ENCODE measurements at regions not wholly inside any gene's neighbourhood (a gene's known extent, or its start where the extent isn't known, plus 50 kb on each side); places are given as distances from the start of the nearest gene placed in this dataset.

DNA sequence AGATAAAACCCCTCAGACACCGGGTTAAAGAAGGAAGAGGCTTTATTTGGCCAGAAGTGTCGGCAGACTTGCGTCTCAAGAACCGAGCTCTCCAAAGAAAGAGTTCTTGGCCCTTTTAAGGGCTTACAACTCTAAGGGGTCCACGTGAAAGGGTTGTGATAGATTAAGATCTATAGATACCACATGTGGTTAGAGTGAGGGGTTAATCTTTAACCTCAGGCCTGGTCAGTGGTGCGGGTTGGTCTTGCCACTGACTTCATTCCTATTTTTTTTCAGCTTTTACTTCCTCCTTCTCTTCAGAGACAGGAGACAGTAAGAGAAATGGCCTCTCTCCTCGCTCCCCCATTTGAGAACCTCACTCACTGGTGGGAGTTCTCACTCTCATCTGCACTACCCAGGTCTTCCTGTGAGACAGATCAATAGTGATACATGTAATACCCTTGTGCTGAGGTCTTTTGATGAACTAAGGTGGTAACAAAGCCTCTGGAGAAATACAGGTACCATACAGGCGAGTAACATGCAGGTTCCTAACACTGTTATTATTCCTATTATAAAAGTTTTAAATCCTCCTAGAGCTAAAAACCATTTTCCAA is 52.4 kb upstream of the COX7C start (continued):
- TF ChIP-seq, protein P1, sequence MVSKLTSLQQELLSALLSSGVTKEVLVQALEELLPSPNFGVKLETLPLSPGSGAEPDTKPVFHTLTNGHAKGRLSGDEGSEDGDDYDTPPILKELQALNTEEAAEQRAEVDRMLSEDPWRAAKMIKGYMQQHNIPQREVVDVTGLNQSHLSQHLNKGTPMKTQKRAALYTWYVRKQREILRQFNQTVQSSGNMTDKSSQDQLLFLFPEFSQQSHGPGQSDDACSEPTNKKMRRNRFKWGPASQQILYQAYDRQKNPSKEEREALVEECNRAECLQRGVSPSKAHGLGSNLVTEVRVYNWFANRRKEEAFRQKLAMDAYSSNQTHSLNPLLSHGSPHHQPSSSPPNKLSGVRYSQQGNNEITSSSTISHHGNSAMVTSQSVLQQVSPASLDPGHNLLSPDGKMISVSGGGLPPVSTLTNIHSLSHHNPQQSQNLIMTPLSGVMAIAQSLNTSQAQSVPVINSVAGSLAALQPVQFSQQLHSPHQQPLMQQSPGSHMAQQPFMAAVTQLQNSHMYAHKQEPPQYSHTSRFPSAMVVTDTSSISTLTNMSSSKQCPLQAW (CRISPR knock-in tag; IDR thresholded peaks at IDR 0.05) = peak; percentile 86
- TF ChIP-seq ZNF788 (CRISPR knock-in tag; IDR thresholded peaks at IDR 0.05; ENCODE audit: borderline replicate concordance) (no peak), ZNF616 (CRISPR knock-in tag; IDR thresholded peaks at IDR 0.05; ENCODE audit: low read depth) (no peak), HMG20A (CRISPR knock-in tag; IDR thresholded peaks at IDR 0.05; ENCODE audit: borderline replicate concordance) (peak; percentile 49; the same call in 1 of the 2 replicates), THAP11 (CRISPR knock-in tag; IDR thresholded peaks at IDR 0.05) (peak; percentile 23; the same call in 1 of the 2 replicates), ZMYM4 (CRISPR knock-in tag; IDR thresholded peaks at IDR 0.05) (peak; percentile 41; the same call in 1 of the 2 replicates)
- TF ChIP-seq, protein P2, sequence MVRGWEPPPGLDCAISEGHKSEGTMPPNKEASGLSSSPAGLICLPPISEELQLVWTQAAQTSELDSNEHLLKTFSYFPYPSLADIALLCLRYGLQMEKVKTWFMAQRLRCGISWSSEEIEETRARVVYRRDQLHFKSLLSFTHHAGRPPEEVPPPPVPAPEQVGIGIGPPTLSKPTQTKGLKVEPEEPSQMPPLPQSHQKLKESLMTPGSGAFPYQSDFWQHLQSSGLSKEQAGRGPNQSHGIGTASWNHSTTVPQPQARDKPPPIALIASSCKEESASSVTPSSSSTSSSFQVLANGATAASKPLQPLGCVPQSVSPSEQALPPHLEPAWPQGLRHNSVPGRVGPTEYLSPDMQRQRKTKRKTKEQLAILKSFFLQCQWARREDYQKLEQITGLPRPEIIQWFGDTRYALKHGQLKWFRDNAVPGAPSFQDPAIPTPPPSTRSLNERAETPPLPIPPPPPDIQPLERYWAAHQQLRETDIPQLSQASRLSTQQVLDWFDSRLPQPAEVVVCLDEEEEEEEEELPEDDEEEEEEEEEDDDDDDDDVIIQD (CRISPR knock-in tag; IDR thresholded peaks at IDR 0.05; ENCODE audit: low read depth) = peak; percentile 53; the same call in 1 of the 2 replicates
- TF ChIP-seq, protein P3, sequence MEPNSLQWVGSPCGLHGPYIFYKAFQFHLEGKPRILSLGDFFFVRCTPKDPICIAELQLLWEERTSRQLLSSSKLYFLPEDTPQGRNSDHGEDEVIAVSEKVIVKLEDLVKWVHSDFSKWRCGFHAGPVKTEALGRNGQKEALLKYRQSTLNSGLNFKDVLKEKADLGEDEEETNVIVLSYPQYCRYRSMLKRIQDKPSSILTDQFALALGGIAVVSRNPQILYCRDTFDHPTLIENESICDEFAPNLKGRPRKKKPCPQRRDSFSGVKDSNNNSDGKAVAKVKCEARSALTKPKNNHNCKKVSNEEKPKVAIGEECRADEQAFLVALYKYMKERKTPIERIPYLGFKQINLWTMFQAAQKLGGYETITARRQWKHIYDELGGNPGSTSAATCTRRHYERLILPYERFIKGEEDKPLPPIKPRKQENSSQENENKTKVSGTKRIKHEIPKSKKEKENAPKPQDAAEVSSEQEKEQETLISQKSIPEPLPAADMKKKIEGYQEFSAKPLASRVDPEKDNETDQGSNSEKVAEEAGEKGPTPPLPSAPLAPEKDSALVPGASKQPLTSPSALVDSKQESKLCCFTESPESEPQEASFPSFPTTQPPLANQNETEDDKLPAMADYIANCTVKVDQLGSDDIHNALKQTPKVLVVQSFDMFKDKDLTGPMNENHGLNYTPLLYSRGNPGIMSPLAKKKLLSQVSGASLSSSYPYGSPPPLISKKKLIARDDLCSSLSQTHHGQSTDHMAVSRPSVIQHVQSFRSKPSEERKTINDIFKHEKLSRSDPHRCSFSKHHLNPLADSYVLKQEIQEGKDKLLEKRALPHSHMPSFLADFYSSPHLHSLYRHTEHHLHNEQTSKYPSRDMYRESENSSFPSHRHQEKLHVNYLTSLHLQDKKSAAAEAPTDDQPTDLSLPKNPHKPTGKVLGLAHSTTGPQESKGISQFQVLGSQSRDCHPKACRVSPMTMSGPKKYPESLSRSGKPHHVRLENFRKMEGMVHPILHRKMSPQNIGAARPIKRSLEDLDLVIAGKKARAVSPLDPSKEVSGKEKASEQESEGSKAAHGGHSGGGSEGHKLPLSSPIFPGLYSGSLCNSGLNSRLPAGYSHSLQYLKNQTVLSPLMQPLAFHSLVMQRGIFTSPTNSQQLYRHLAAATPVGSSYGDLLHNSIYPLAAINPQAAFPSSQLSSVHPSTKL (CRISPR knock-in tag; IDR thresholded peaks at IDR 0.05) = peak; percentile 46; the same call in 1 of the 2 replicates
- TF ChIP-seq, protein P4, sequence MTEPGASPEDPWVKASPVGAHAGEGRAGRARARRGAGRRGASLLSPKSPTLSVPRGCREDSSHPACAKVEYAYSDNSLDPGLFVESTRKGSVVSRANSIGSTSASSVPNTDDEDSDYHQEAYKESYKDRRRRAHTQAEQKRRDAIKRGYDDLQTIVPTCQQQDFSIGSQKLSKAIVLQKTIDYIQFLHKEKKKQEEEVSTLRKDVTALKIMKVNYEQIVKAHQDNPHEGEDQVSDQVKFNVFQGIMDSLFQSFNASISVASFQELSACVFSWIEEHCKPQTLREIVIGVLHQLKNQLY (CRISPR knock-in tag; IDR thresholded peaks at IDR 0.05) = peak; percentile 95
- TF ChIP-seq, protein P5, sequence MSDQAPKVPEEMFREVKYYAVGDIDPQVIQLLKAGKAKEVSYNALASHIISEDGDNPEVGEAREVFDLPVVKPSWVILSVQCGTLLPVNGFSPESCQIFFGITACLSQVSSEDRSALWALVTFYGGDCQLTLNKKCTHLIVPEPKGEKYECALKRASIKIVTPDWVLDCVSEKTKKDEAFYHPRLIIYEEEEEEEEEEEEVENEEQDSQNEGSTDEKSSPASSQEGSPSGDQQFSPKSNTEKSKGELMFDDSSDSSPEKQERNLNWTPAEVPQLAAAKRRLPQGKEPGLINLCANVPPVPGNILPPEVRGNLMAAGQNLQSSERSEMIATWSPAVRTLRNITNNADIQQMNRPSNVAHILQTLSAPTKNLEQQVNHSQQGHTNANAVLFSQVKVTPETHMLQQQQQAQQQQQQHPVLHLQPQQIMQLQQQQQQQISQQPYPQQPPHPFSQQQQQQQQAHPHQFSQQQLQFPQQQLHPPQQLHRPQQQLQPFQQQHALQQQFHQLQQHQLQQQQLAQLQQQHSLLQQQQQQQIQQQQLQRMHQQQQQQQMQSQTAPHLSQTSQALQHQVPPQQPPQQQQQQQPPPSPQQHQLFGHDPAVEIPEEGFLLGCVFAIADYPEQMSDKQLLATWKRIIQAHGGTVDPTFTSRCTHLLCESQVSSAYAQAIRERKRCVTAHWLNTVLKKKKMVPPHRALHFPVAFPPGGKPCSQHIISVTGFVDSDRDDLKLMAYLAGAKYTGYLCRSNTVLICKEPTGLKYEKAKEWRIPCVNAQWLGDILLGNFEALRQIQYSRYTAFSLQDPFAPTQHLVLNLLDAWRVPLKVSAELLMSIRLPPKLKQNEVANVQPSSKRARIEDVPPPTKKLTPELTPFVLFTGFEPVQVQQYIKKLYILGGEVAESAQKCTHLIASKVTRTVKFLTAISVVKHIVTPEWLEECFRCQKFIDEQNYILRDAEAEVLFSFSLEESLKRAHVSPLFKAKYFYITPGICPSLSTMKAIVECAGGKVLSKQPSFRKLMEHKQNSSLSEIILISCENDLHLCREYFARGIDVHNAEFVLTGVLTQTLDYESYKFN (CRISPR knock-in tag; conservative IDR thresholded peaks at IDR 0.05) = 0 out of 2 replicates have a peak, but pooled peaks have one; percentile 18

All from HepG2 (cell line).